ENCODE measurements at regions not wholly inside any gene's neighbourhood (a gene's known extent, or its start where the extent isn't known, plus 50 kb on each side); places are given as distances from the start of the nearest gene placed in this dataset.
"Not testable (repeated sequence)": the region's sequence is repeated elsewhere in the genome, so short reads cannot be mapped to it uniquely, and the experiment has no call there.

- no peaks in the 10 kb centered on the region for H3K4me1 ChIP-seq (ENCODE audit: control insufficient read depth, insufficient read depth, low read length)
- no peak overlapping the region for H3K9ac ChIP-seq (ENCODE audit: low read length)
- no peaks in the 10 kb centered on the region for H3K36me3 ChIP-seq (ENCODE audit: control insufficient read depth, insufficient read depth, low read length)
- H3K9me3 ChIP-seq (ENCODE audit: control insufficient read depth, low read length) = no peaks in the 10 kb centered on the region
- H3K4me3 ChIP-seq (ENCODE audit: low read length) = no peak overlapping the region
- H3K27me3 ChIP-seq (ENCODE audit: control insufficient read depth, insufficient read depth, low read length) = no peaks in the 10 kb centered on the region
These were observed 256.9 kb downstream of the HINT1 start for GRCh38 chr5:130908186-130908585.

GRCh38 chr5:130897537-130898195, 267.4 kb downstream of the HINT1 start:
- H3K4me3 ChIP-seq (ENCODE audit: low read length); H3K36me3 ChIP-seq (ENCODE audit: control insufficient read depth, insufficient read depth, low read length); H3K27me3 ChIP-seq (ENCODE audit: control insufficient read depth, insufficient read depth, low read length); H3K4me1 ChIP-seq (ENCODE audit: control insufficient read depth, insufficient read depth, low read length); H3K9me3 ChIP-seq (ENCODE audit: control insufficient read depth, low read length): not testable (repeated sequence)
- H3K9ac ChIP-seq (ENCODE audit: low read length) = peak overlapping the region; percentile 39

GRCh38 chr5:130897181-130897536, 267.9 kb downstream of the HINT1 start:
- H3K4me3 ChIP-seq (ENCODE audit: low read length); H3K4me1 ChIP-seq (ENCODE audit: control insufficient read depth, insufficient read depth, low read length); H3K9ac ChIP-seq (ENCODE audit: low read length): not testable (repeated sequence)

GRCh38 chr5:130896636-130897035, 268.4 kb downstream of the HINT1 start:
- Histone ChIP-seq H3K36me3 (ENCODE audit: control insufficient read depth, insufficient read depth, low read length) (no peaks in the 10 kb centered on the region), H3K27me3 (ENCODE audit: control insufficient read depth, insufficient read depth, low read length) (no peaks in the 10 kb centered on the region), H3K9me3 (ENCODE audit: control insufficient read depth, low read length) (no peaks in the 10 kb centered on the region), H3K4me3 (ENCODE audit: low read length) (no peak overlapping the region), H3K9ac (ENCODE audit: low read length) (no peak overlapping the region), H3K4me1 (ENCODE audit: control insufficient read depth, insufficient read depth, low read length) (no peaks in the 10 kb centered on the region)

More at GRCh38 chr5:130897181-130897536, 267.9 kb downstream of the HINT1 start:
- not testable (repeated sequence) for H3K36me3 ChIP-seq (ENCODE audit: control insufficient read depth, insufficient read depth, low read length); H3K9me3 ChIP-seq (ENCODE audit: control insufficient read depth, low read length); H3K27me3 ChIP-seq (ENCODE audit: control insufficient read depth, insufficient read depth, low read length)

GRCh38 chr5:130893006-130893405, 272.1 kb downstream of the HINT1 start:
- Histone ChIP-seq H3K36me3 (ENCODE audit: control insufficient read depth, insufficient read depth, low read length) (no peaks in the 10 kb centered on the region), H3K4me3 (ENCODE audit: low read length) (no peak overlapping the region), H3K4me1 (ENCODE audit: control insufficient read depth, insufficient read depth, low read length) (no peaks in the 10 kb centered on the region), H3K9me3 (ENCODE audit: control insufficient read depth, low read length) (no peaks in the 10 kb centered on the region), H3K9ac (ENCODE audit: low read length) (no peak overlapping the region), H3K27me3 (ENCODE audit: control insufficient read depth, insufficient read depth, low read length) (no peaks in the 10 kb centered on the region)

GRCh38 chr5:130890610-130891009, 274.4 kb downstream of the HINT1 start:
- peaks cover 2% of the 10 kb centered on the region for H3K4me1 ChIP-seq (ENCODE audit: control insufficient read depth, insufficient read depth, low read length)
- H3K9me3 ChIP-seq (ENCODE audit: control insufficient read depth, low read length) = no peaks in the 10 kb centered on the region
- H3K9ac ChIP-seq (ENCODE audit: low read length) = no peak overlapping the region
- H3K4me3 ChIP-seq (ENCODE audit: low read length) = no peak overlapping the region
- no peaks in the 10 kb centered on the region for H3K27me3 ChIP-seq (ENCODE audit: control insufficient read depth, insufficient read depth, low read length)
- no peaks in the 10 kb centered on the region for H3K36me3 ChIP-seq (ENCODE audit: control insufficient read depth, insufficient read depth, low read length)

GRCh38 chr5:130885691-130886090, 279.4 kb downstream of the HINT1 start:
- Histone ChIP-seq H3K4me1 (ENCODE audit: control insufficient read depth, insufficient read depth, low read length) (peaks cover 9% of the 10 kb centered on the region), H3K27me3 (ENCODE audit: control insufficient read depth, insufficient read depth, low read length) (no peaks in the 10 kb centered on the region), H3K4me3 (ENCODE audit: low read length) (no peak overlapping the region), H3K9ac (ENCODE audit: low read length) (no peak overlapping the region), H3K36me3 (ENCODE audit: control insufficient read depth, insufficient read depth, low read length) (no peaks in the 10 kb centered on the region), H3K9me3 (ENCODE audit: control insufficient read depth, low read length) (no peaks in the 10 kb centered on the region)

GRCh38 chr5:130885027-130885426, 280.0 kb downstream of the HINT1 start:
- H3K36me3 ChIP-seq (ENCODE audit: control insufficient read depth, insufficient read depth, low read length) = no peaks in the 10 kb centered on the region
- H3K4me1 ChIP-seq (ENCODE audit: control insufficient read depth, insufficient read depth, low read length) = peaks cover 9% of the 10 kb centered on the region
- H3K27me3 ChIP-seq (ENCODE audit: control insufficient read depth, insufficient read depth, low read length) = no peaks in the 10 kb centered on the region
- H3K9ac ChIP-seq (ENCODE audit: low read length) = no peak overlapping the region
- H3K4me3 ChIP-seq (ENCODE audit: low read length) = no peak overlapping the region
- H3K9me3 ChIP-seq (ENCODE audit: control insufficient read depth, low read length) = no peaks in the 10 kb centered on the region

- no peaks in the 10 kb centered on the region for H3K36me3 ChIP-seq (ENCODE audit: control insufficient read depth, insufficient read depth, low read length)
- H3K4me1 ChIP-seq (ENCODE audit: control insufficient read depth, insufficient read depth, low read length) = peaks cover 9% of the 10 kb centered on the region
- no peak overlapping the region for H3K9ac ChIP-seq (ENCODE audit: low read length)
- no peaks in the 10 kb centered on the region for H3K9me3 ChIP-seq (ENCODE audit: control insufficient read depth, low read length)
- H3K4me3 ChIP-seq (ENCODE audit: low read length) = no peak overlapping the region
- H3K27me3 ChIP-seq (ENCODE audit: control insufficient read depth, insufficient read depth, low read length) = no peaks in the 10 kb centered on the region
These were observed 281.0 kb downstream of the HINT1 start for GRCh38 chr5:130884023-130884422.

GRCh38 chr5:130875656-130876055, 289.4 kb downstream of the HINT1 start:
- Histone ChIP-seq H3K4me1 (ENCODE audit: control insufficient read depth, insufficient read depth, low read length) (no peaks in the 10 kb centered on the region), H3K4me3 (ENCODE audit: low read length) (no peak overlapping the region)

GRCh38 chr5:130874861-130875417, 290.1 kb downstream of the HINT1 start:
- H3K36me3 ChIP-seq (ENCODE audit: control insufficient read depth, insufficient read depth, low read length) = no peaks in the 10 kb centered on the region
- H3K9me3 ChIP-seq (ENCODE audit: control insufficient read depth, low read length) = no peaks in the 10 kb centered on the region
- no peaks in the 10 kb centered on the region for H3K27me3 ChIP-seq (ENCODE audit: control insufficient read depth, insufficient read depth, low read length)
- no peak overlapping the region for H3K4me3 ChIP-seq (ENCODE audit: low read length)
- no peaks in the 10 kb centered on the region for H3K4me1 ChIP-seq (ENCODE audit: control insufficient read depth, insufficient read depth, low read length)
- H3K9ac ChIP-seq (ENCODE audit: low read length) = no peak overlapping the region

More at GRCh38 chr5:130875656-130876055, 289.4 kb downstream of the HINT1 start:
- H3K9me3 ChIP-seq (ENCODE audit: control insufficient read depth, low read length) = no peaks in the 10 kb centered on the region
- no peaks in the 10 kb centered on the region for H3K27me3 ChIP-seq (ENCODE audit: control insufficient read depth, insufficient read depth, low read length)
- no peak overlapping the region for H3K9ac ChIP-seq (ENCODE audit: low read length)
- H3K36me3 ChIP-seq (ENCODE audit: control insufficient read depth, insufficient read depth, low read length) = no peaks in the 10 kb centered on the region

GRCh38 chr5:130871346-130872086, 293.5 kb downstream of the HINT1 start:
- no peaks in the 10 kb centered on the region for H3K27me3 ChIP-seq (ENCODE audit: control insufficient read depth, insufficient read depth, low read length)

More at GRCh38 chr5:130871346-130872086, 293.5 kb downstream of the HINT1 start:
- Histone ChIP-seq H3K4me1 (ENCODE audit: control insufficient read depth, insufficient read depth, low read length) (no peaks in the 10 kb centered on the region), H3K9me3 (ENCODE audit: control insufficient read depth, low read length) (no peaks in the 10 kb centered on the region), H3K4me3 (ENCODE audit: low read length) (no peak overlapping the region), H3K9ac (ENCODE audit: low read length) (no peak overlapping the region), H3K36me3 (ENCODE audit: control insufficient read depth, insufficient read depth, low read length) (no peaks in the 10 kb centered on the region)

All from mucosa of stomach (tissue), 1 donor.